ENCODE measurements at regions not wholly inside any gene's neighbourhood (a gene's known extent, or its start where the extent isn't known, plus 50 kb on each side); places are given as distances from the start of the nearest gene placed in this dataset.

- no peaks in the 10 kb centered on the region for H3K27me3 ChIP-seq (ENCODE audit: insufficient read depth, low read depth)
- H3K4me1 ChIP-seq (ENCODE audit: low read depth, poor library complexity, severe bottlenecking) = no peaks in the 10 kb centered on the region
- no peak overlapping the region for H3K4me3 ChIP-seq (IDR thresholded peaks at IDR 0.05; ENCODE audit: insufficient read depth, low read depth, low read length)
- no peaks in the 10 kb centered on the region for H3K36me3 ChIP-seq (ENCODE audit: insufficient read depth)
- no peak overlapping the region for H3K4me2 ChIP-seq
- no peak for TF ChIP-seq CTCF (conservative IDR thresholded peaks at IDR 0.05; ENCODE audit: low read depth, low read length)
- no peaks in the 10 kb centered on the region for H3K79me2 ChIP-seq (ENCODE audit: insufficient read depth, low read depth)
- H3K9ac ChIP-seq = no peak overlapping the region
- H4K20me1 ChIP-seq (ENCODE audit: insufficient read depth) = no peaks in the 10 kb centered on the region
- H3K27ac ChIP-seq = no peak overlapping the region
- no peak overlapping the region for H2AFZ ChIP-seq (ENCODE audit: low read depth)
These were observed 586.7 kb downstream of the GBA3 start for GRCh38 chr4:23279377-23279986.

GRCh38 chr4:23278845-23279244 lies 586.1 kb downstream of the GBA3 start:
- Histone ChIP-seq H3K4me2 (no peak overlapping the region), H3K27me3 (ENCODE audit: insufficient read depth, low read depth) (no peaks in the 10 kb centered on the region), H3K79me2 (ENCODE audit: insufficient read depth, low read depth) (no peaks in the 10 kb centered on the region), H4K20me1 (ENCODE audit: insufficient read depth) (no peaks in the 10 kb centered on the region), H3K4me1 (ENCODE audit: low read depth, poor library complexity, severe bottlenecking) (no peaks in the 10 kb centered on the region), H3K9ac (no peak overlapping the region), H3K27ac (no peak overlapping the region), H3K36me3 (ENCODE audit: insufficient read depth) (no peaks in the 10 kb centered on the region), H2AFZ (ENCODE audit: low read depth) (no peak overlapping the region), H3K4me3 (IDR thresholded peaks at IDR 0.05; ENCODE audit: insufficient read depth, low read depth, low read length) (no peak overlapping the region)
- TF ChIP-seq CTCF (conservative IDR thresholded peaks at IDR 0.05; ENCODE audit: low read depth, low read length) = no peak

GRCh38 chr4:23276076-23276475 lies 583.3 kb downstream of the GBA3 start:
- no peaks in the 10 kb centered on the region for H3K4me1 ChIP-seq (ENCODE audit: low read depth, poor library complexity, severe bottlenecking)
- H3K27me3 ChIP-seq (ENCODE audit: insufficient read depth, low read depth) = no peaks in the 10 kb centered on the region
- H3K9ac ChIP-seq = no peak overlapping the region
- H3K4me2 ChIP-seq = no peak overlapping the region
- H2AFZ ChIP-seq (ENCODE audit: low read depth) = no peak overlapping the region
- no peak for TF ChIP-seq CTCF (conservative IDR thresholded peaks at IDR 0.05; ENCODE audit: low read depth, low read length)
- H3K79me2 ChIP-seq (ENCODE audit: insufficient read depth, low read depth) = no peaks in the 10 kb centered on the region
- no peak overlapping the region for H3K27ac ChIP-seq
- no peaks in the 10 kb centered on the region for H4K20me1 ChIP-seq (ENCODE audit: insufficient read depth)
- H3K4me3 ChIP-seq (IDR thresholded peaks at IDR 0.05; ENCODE audit: insufficient read depth, low read depth, low read length) = no peak overlapping the region
- H3K36me3 ChIP-seq (ENCODE audit: insufficient read depth) = no peaks in the 10 kb centered on the region

GRCh38 chr4:23269566-23269965 lies 576.8 kb downstream of the GBA3 start:
- H3K27ac ChIP-seq = no peak overlapping the region
- no peak overlapping the region for H3K4me2 ChIP-seq
- TF ChIP-seq CTCF (conservative IDR thresholded peaks at IDR 0.05; ENCODE audit: low read depth, low read length) = no peak
- no peak overlapping the region for H3K4me3 ChIP-seq (IDR thresholded peaks at IDR 0.05; ENCODE audit: insufficient read depth, low read depth, low read length)
- no peaks in the 10 kb centered on the region for H4K20me1 ChIP-seq (ENCODE audit: insufficient read depth)
- no peaks in the 10 kb centered on the region for H3K27me3 ChIP-seq (ENCODE audit: insufficient read depth, low read depth)
- no peaks in the 10 kb centered on the region for H3K79me2 ChIP-seq (ENCODE audit: insufficient read depth, low read depth)
- H3K36me3 ChIP-seq (ENCODE audit: insufficient read depth) = no peaks in the 10 kb centered on the region
- H3K4me1 ChIP-seq (ENCODE audit: low read depth, poor library complexity, severe bottlenecking) = no peaks in the 10 kb centered on the region
- H2AFZ ChIP-seq (ENCODE audit: low read depth) = no peak overlapping the region
- no peak overlapping the region for H3K9ac ChIP-seq
